Parathyroid adenoma (tissue), 2 donors: ENCODE measurements at regions not wholly inside any gene's neighbourhood (a gene's known extent, or its start where the extent isn't known, plus 50 kb on each side); places are given as distances from the start of the nearest gene placed in this dataset.

ENCODE experiments used
- H2AFZ ChIP-seq: fragments of 300-600 bp; sonication (generic); one replicate; pipeline ENCODE4 v1.7.0; 2017; ENCODE audit warnings: antibody characterized with exemption, mild to moderate bottlenecking
- H3K27ac ChIP-seq: fragments of 300-600 bp; sonication (generic); one replicate; pipeline ENCODE4 v1.7.0; 2017
- H3K27me3 ChIP-seq: fragments of 300-600 bp; sonication (generic); one replicate; pipeline ENCODE4 v1.7.0; 2017; ENCODE audit warnings: low read length; ENCODE audit not compliant: control insufficient read depth, insufficient read depth
- H3K36me3 ChIP-seq: fragments of 300-600 bp; sonication (generic); one replicate; pipeline ENCODE4 v1.7.0; 2017; ENCODE audit warnings: low read length; ENCODE audit not compliant: control insufficient read depth, insufficient read depth
- H3K4me1 ChIP-seq: fragments of 300-600 bp; sonication (generic); one replicate; pipeline ENCODE4 v1.7.0; 2017; ENCODE audit warnings: control low read depth
- H3K4me2 ChIP-seq: fragments of 300-600 bp; sonication (generic); one replicate; pipeline ENCODE4 v1.7.0; 2017; ENCODE audit warnings: low read length
- H3K4me3 ChIP-seq: fragments of 300-600 bp; sonication (generic); one replicate; pipeline ENCODE4 v1.7.0; 2017; ENCODE audit warnings: low read depth, low read length
- H3K79me2 ChIP-seq: fragments of 300-600 bp; sonication (generic); one replicate; pipeline ENCODE4 v1.7.0; 2017; ENCODE audit warnings: control low read depth
- H3K9ac ChIP-seq: fragments of 300-600 bp; sonication (generic); one replicate; pipeline ENCODE4 v1.7.0; 2017; ENCODE audit warnings: mild to moderate bottlenecking
- H3K9me3 ChIP-seq: fragments of 300-600 bp; sonication (generic); one replicate; pipeline ENCODE4 v1.7.0; 2017; ENCODE audit warnings: low read length; ENCODE audit not compliant: control insufficient read depth
- CTCF ChIP-seq: fragments of 300-600 bp; sonication (generic); IDR thresholded peaks from one replicate; pipeline ENCODE4 v1.7.0; 2017; ENCODE audit warnings: antibody characterized with exemption, mild to moderate bottlenecking
- donor health status: primary hyperparathyroidism.

- Histone ChIP-seq H3K27ac (no peak overlapping the region), H3K36me3 (no peaks in the 10 kb centered on the region), H2AFZ (peak overlapping the region; percentile 67), H3K9ac (no peak overlapping the region), H3K4me2 (peak overlapping the region; percentile 62), H3K79me2 (no peaks in the 10 kb centered on the region), H3K27me3 (no peaks in the 10 kb centered on the region), H3K4me3 (peak overlapping the region; percentile 31), H3K4me1 (no peaks in the 10 kb centered on the region), H3K9me3 (no peaks in the 10 kb centered on the region)
- TF ChIP-seq CTCF, result no peak
Observed at GRCh38 chr20:1803061-1803931, 91.9 kb upstream of the SIRPA start.

- peak; percentile 31 for TF ChIP-seq CTCF
- H3K9me3 ChIP-seq, result no peaks in the 10 kb centered on the region
- H3K36me3 ChIP-seq, result no peaks in the 10 kb centered on the region
- peak overlapping the region; percentile 62 for H3K4me2 ChIP-seq
- H3K9ac ChIP-seq, result no peak overlapping the region
- peak overlapping the region; percentile 31 for H3K4me3 ChIP-seq
- H3K79me2 ChIP-seq, result no peaks in the 10 kb centered on the region
- H3K27me3 ChIP-seq, result no peaks in the 10 kb centered on the region
- peak overlapping the region; percentile 47 for H2AFZ ChIP-seq
- H3K4me1 ChIP-seq, result no peaks in the 10 kb centered on the region
- H3K27ac ChIP-seq, result no peak overlapping the region
Observed at GRCh38 chr20:1802385-1803060, 92.7 kb upstream of the SIRPA start.

- H3K4me2 ChIP-seq, result no peak overlapping the region
- H3K27ac ChIP-seq, result no peak overlapping the region
- no peak overlapping the region for H2AFZ ChIP-seq
- no peak overlapping the region for H3K4me3 ChIP-seq
- no peaks in the 10 kb centered on the region for H3K9me3 ChIP-seq
- H3K4me1 ChIP-seq, result no peaks in the 10 kb centered on the region
- H3K27me3 ChIP-seq, result no peaks in the 10 kb centered on the region
- no peak for TF ChIP-seq CTCF
- no peaks in the 10 kb centered on the region for H3K79me2 ChIP-seq
- H3K36me3 ChIP-seq, result no peaks in the 10 kb centered on the region
- no peak overlapping the region for H3K9ac ChIP-seq
Observed at GRCh38 chr20:1801929-1802306, 93.3 kb upstream of the SIRPA start.

- Histone ChIP-seq H3K79me2 (no peaks in the 10 kb centered on the region), H3K4me1 (no peaks in the 10 kb centered on the region), H3K36me3 (no peaks in the 10 kb centered on the region), H3K27ac (no peak overlapping the region), H3K9ac (no peak overlapping the region), H2AFZ (no peak overlapping the region), H3K4me3 (no peak overlapping the region), H3K27me3 (no peaks in the 10 kb centered on the region), H3K4me2 (no peak overlapping the region), H3K9me3 (no peaks in the 10 kb centered on the region)
- TF ChIP-seq CTCF, result no peak
Observed at GRCh38 chr20:1801225-1801928, 93.8 kb upstream of the SIRPA start.
